ENCODE measurements at regions not wholly inside any gene's neighbourhood (a gene's known extent, or its start where the extent isn't known, plus 50 kb on each side); places are given as distances from the start of the nearest gene placed in this dataset.

- ChIA-PET CTCF (no interaction called here), POLR2A (no interaction called here)
- TF ChIP-seq CTCF (IDR thresholded peaks at IDR 0.05; ENCODE audit: insufficient read depth, low read depth, low read length), result no peak
- no peak for DNase-seq (ENCODE audit: low read depth)
- no peak overlapping the region for H3K4me3 ChIP-seq (ENCODE audit: low read depth, low read length)
- no peaks in the 10 kb centered on the region for H3K27me3 ChIP-seq (ENCODE audit: control insufficient read depth, insufficient read depth, low read length)
- H3K36me3 ChIP-seq (ENCODE audit: control insufficient read depth, insufficient read depth, low read length), result no peaks in the 10 kb centered on the region
These were observed 211.8 kb upstream of the SOX1 start for GRCh38 chr13:111855191-111855590.

DNA sequence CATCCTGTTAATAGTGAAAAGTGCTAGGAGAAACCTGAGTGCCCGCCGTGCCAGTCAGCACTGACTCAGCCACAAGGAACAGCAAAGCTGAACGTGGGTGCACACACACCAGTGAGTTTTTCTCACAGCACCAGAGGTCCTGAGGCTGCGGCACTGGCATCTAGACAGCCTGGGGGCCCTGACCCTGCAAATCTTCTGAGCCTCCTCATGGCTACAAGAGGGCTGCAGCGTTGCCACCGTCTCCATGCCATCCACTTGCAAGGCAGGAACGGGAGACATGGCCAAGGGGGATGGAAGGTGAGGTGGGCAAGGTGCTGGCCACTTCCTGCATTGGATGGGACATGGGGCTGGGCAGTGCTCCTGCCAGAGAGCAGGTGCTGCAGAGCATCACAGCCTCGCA lies 211.2 kb upstream of the SOX1 start:
- DNase-seq (ENCODE audit: low read depth), result no peak
- Histone ChIP-seq H3K36me3 (ENCODE audit: control insufficient read depth, insufficient read depth, low read length) (no peaks in the 10 kb centered on the region), H3K4me3 (ENCODE audit: low read depth, low read length) (no peak overlapping the region), H3K27me3 (ENCODE audit: control insufficient read depth, insufficient read depth, low read length) (no peaks in the 10 kb centered on the region)
- no peak for TF ChIP-seq CTCF (IDR thresholded peaks at IDR 0.05; ENCODE audit: insufficient read depth, low read depth, low read length)
- ChIA-PET CTCF (no interaction called here), POLR2A (no interaction called here)

DNA sequence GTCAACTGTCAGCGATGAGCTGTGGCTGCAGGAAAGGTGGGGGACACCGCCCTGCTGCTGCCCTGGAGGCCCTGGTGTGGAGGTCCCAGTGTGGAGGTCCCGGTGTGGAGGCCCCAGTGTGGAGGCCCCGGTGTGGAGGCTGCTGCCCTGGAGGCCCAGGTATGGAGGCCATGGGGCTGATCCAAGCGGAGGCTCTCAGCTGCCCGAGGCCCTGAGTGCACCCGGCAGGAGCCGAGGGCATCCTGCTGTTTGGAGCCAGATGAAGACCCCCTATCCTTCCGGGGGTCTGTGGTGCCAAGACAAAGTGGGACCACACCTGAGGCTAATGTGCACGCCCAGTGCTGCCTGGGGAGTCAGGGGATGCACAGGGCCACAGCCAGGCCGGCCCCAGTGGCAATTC lies 210.4 kb upstream of the SOX1 start:
- Histone ChIP-seq H3K27me3 (ENCODE audit: control insufficient read depth, insufficient read depth, low read length) (no peaks in the 10 kb centered on the region), H3K36me3 (ENCODE audit: control insufficient read depth, insufficient read depth, low read length) (no peaks in the 10 kb centered on the region), H3K4me3 (ENCODE audit: low read depth, low read length) (no peak overlapping the region)
- ChIA-PET CTCF (no interaction called here), POLR2A (no interaction called here)
- TF ChIP-seq CTCF (IDR thresholded peaks at IDR 0.05; ENCODE audit: insufficient read depth, low read depth, low read length), result no peak
- no peak for DNase-seq (ENCODE audit: low read depth)

GRCh38 chr13:111857336-111857735 lies 209.6 kb upstream of the SOX1 start:
- no peak for TF ChIP-seq CTCF (IDR thresholded peaks at IDR 0.05; ENCODE audit: insufficient read depth, low read depth, low read length)
- no peak for DNase-seq (ENCODE audit: low read depth)
- H3K4me3 ChIP-seq (ENCODE audit: low read depth, low read length), result no peak overlapping the region
- no peaks in the 10 kb centered on the region for H3K27me3 ChIP-seq (ENCODE audit: control insufficient read depth, insufficient read depth, low read length)
- no peaks in the 10 kb centered on the region for H3K36me3 ChIP-seq (ENCODE audit: control insufficient read depth, insufficient read depth, low read length)
- ChIA-PET POLR2A (no interaction called here), CTCF (no interaction called here)

- ChIA-PET POLR2A (no interaction called here), CTCF (no interaction called here)
- H3K36me3 ChIP-seq (ENCODE audit: control insufficient read depth, insufficient read depth, low read length), result no peaks in the 10 kb centered on the region
- H3K27me3 ChIP-seq (ENCODE audit: control insufficient read depth, insufficient read depth, low read length), result no peaks in the 10 kb centered on the region
- no peak for TF ChIP-seq CTCF (IDR thresholded peaks at IDR 0.05; ENCODE audit: insufficient read depth, low read depth, low read length)
- no peak overlapping the region for H3K4me3 ChIP-seq (ENCODE audit: low read depth, low read length)
- DNase-seq (ENCODE audit: low read depth), result no peak
These were observed 208.9 kb upstream of the SOX1 start for GRCh38 chr13:111857846-111858560.

Data from BJ (cell line).